GM23338 (cell line): ENCODE measurements at regions not wholly inside any gene's neighbourhood (a gene's known extent, or its start where the extent isn't known, plus 50 kb on each side); places are given as distances from the start of the nearest gene placed in this dataset.
"Not testable (repeated sequence)": the region's sequence is repeated elsewhere in the genome, so short reads cannot be mapped to it uniquely, and the experiment has no call there.

Experiments
- EZH2phosphoT487 ChIP-seq: fragments of 200-600 bp; sonication (generic); IDR thresholded peaks from one replicate; pipeline ENCODE4 v1.8.1; 2018; ENCODE audit warnings: antibody characterized with exemption; ENCODE audit not compliant: unreplicated experiment
- POLR2AphosphoS5 ChIP-seq: IDR thresholded peaks from 2 replicates; pipeline ENCODE4 v1.6.1; 2016; ENCODE audit warnings: antibody characterized with exemption, low read depth
- TF ChIP-seq, protein P1 (sequence below), 2 experiments: fragments of 200-600 bp in 1 of 2; sonication (generic) in 1 of 2; conservative IDR thresholded peaks; 2 replicates each; pipeline versions ENCODE4 v1.5.1 to v1.6.1; 2016 to 2017; ENCODE audit warnings: antibody characterized with exemption in 2 of 2, low read depth in 2 of 2, mild to moderate bottlenecking in 2 of 2, moderate library complexity in 1 of 2

DNA sequence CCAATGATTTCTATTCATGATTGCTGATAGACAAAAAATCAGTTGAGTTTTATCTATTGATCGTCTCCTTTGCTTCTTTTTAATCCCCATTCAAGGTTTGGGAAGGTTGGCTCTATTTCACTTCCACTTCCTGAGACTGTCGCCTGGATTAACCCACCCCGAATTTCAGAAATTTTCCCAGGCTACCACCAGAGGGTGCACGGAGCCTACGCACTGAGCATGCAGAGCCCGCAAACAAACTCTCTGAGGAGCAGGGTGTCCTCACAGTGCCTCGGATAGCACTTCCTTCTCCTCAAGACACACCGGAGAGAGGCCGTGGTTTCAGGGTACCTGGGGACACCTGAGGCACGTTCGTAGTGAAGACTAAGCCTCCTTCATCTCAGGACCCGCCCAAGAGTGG lies 150.5 kb downstream of the CDY2A start:
- TF ChIP-seq, protein P1, sequence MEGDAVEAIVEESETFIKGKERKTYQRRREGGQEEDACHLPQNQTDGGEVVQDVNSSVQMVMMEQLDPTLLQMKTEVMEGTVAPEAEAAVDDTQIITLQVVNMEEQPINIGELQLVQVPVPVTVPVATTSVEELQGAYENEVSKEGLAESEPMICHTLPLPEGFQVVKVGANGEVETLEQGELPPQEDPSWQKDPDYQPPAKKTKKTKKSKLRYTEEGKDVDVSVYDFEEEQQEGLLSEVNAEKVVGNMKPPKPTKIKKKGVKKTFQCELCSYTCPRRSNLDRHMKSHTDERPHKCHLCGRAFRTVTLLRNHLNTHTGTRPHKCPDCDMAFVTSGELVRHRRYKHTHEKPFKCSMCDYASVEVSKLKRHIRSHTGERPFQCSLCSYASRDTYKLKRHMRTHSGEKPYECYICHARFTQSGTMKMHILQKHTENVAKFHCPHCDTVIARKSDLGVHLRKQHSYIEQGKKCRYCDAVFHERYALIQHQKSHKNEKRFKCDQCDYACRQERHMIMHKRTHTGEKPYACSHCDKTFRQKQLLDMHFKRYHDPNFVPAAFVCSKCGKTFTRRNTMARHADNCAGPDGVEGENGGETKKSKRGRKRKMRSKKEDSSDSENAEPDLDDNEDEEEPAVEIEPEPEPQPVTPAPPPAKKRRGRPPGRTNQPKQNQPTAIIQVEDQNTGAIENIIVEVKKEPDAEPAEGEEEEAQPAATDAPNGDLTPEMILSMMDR (conservative IDR thresholded peaks at IDR 0.05; ENCODE audit: low read depth in 2 of 2) = not testable (repeated sequence)
- TF ChIP-seq EZH2phosphoT487, POLR2AphosphoS5: not testable (repeated sequence)
